IMR-90 (cell line): ENCODE measurements at regions not wholly inside any gene's neighbourhood (a gene's known extent, or its start where the extent isn't known, plus 50 kb on each side); places are given as distances from the start of the nearest gene placed in this dataset.

Source experiments
- ATAC-seq: fragments of 200-7000 bp; cut with Tn5 transposase; 2 replicates; pipeline ENCODE4 v1.9.1; 2020; ENCODE audit warnings: low read depth, mild to moderate bottlenecking, moderate library complexity
- BruUV-seq: library from RNA; stranded (reverse); fragments of 400-500 nt; replicated peaks from 2 replicates; lab custom pipeline; 2021; lab: Mats Ljungman, UMichigan
- CTCF ChIA-PET: fragments of 300-600 bp; formaldehyde crosslinking; extraction: SDS; loops from one replicate; lab custom pipeline; 2021; ENCODE audit warnings: antibody characterized with exemption; lab: Yijun Ruan, JAX
- POLR2A ChIA-PET: fragments of 300-600 bp; sonication (Branson Sonifier 250); formaldehyde crosslinking; loops from one replicate; lab custom pipeline; 2022; ENCODE audit warnings: antibody characterized with exemption; ENCODE audit not compliant: unreplicated experiment; lab: Charles Lee
- DNase-seq: peaks from one replicate; pipeline ENCODE4 v3.0.0; 2013
- H2AFZ ChIP-seq: replicated peaks from 2 replicates; pipeline ENCODE3; 2013; ENCODE audit warnings: low read length, mild to moderate bottlenecking; ENCODE audit not compliant: poor library complexity
- H2AK5ac ChIP-seq: 2 replicates; pipeline ENCODE4 v1.6.1; 2013; ENCODE audit warnings: low read depth, low read length, inconsistent platforms
- H2AK9ac ChIP-seq: replicated peaks from 2 replicates; pipeline ENCODE3; 2013; ENCODE audit warnings: mild to moderate bottlenecking, low read depth, low read length, moderate library complexity; ENCODE audit not compliant: poor library complexity
- H2BK120ac ChIP-seq: 2 replicates; pipeline ENCODE4 v1.6.1; 2013; ENCODE audit warnings: low read depth, low read length, inconsistent platforms
- H2BK15ac ChIP-seq: 3 replicates; pipeline ENCODE4 v1.6.1; 2013; ENCODE audit warnings: low read depth, low read length, inconsistent platforms
- H2BK20ac ChIP-seq: 2 replicates; pipeline ENCODE4 v1.6.1; 2013; ENCODE audit warnings: low read depth, mild to moderate bottlenecking, inconsistent platforms, low read length, moderate library complexity
- H2BK5ac ChIP-seq: 2 replicates; pipeline ENCODE4 v1.6.1; 2013; ENCODE audit warnings: mild to moderate bottlenecking, low read depth, low read length, inconsistent platforms; ENCODE audit not compliant: poor library complexity, severe bottlenecking
- H3K14ac ChIP-seq: replicated peaks from 2 replicates; pipeline ENCODE4 v1.6.1; 2013; ENCODE audit warnings: low read depth, low read length, inconsistent platforms
- H3K18ac ChIP-seq: 2 replicates; pipeline ENCODE4 v1.6.1; 2013; ENCODE audit warnings: low read depth, low read length, control low read depth
- H3K23ac ChIP-seq: 2 replicates; pipeline ENCODE4 v1.6.1; 2013; ENCODE audit warnings: low read depth, low read length, inconsistent platforms
- H3K27ac ChIP-seq: 2 replicates; pipeline ENCODE4 v1.5.1; 2013; ENCODE audit warnings: mild to moderate bottlenecking, control low read depth, low read length; ENCODE audit not compliant: insufficient read depth
- H3K27me3 ChIP-seq: 2 replicates; pipeline ENCODE4 v1.6.1; 2013; ENCODE audit warnings: low read length; ENCODE audit not compliant: control insufficient read depth, insufficient read depth
- H3K36me3 ChIP-seq: 2 replicates; pipeline ENCODE4 v1.6.1; 2013; ENCODE audit warnings: low read length, mixed read lengths; ENCODE audit not compliant: control insufficient read depth, insufficient read depth
- H3K4ac ChIP-seq: 2 replicates; pipeline ENCODE4 v1.6.1; 2013; ENCODE audit warnings: low read depth, low read length, inconsistent platforms
- H3K4me1 ChIP-seq: 2 replicates; pipeline ENCODE4 v1.6.1; 2013; ENCODE audit warnings: low read length, mixed read lengths; ENCODE audit not compliant: control insufficient read depth, insufficient read depth
- H3K4me2 ChIP-seq: 2 replicates; pipeline ENCODE4 v1.6.1; 2013; ENCODE audit warnings: low read depth, mild to moderate bottlenecking, control low read depth, low read length, moderate library complexity
- H3K4me3 ChIP-seq: 2 replicates; pipeline ENCODE4 v1.5.1; 2013; ENCODE audit warnings: low read depth, mild to moderate bottlenecking, control low read depth, low read length, moderate library complexity; ENCODE audit not compliant: insufficient read depth
- H3K56ac ChIP-seq: 2 replicates; pipeline ENCODE4 v1.6.1; 2013; ENCODE audit warnings: low read length, inconsistent platforms; ENCODE audit not compliant: insufficient read depth; ENCODE audit errors: extremely low read depth
- H3K79me1 ChIP-seq, 2 experiments: 2 replicates each; pipeline ENCODE4 v1.6.1; 2013; ENCODE audit warnings: low read length in 2 of 2, inconsistent platforms in 1 of 2, low read depth in 1 of 2
- H3K9ac ChIP-seq: 2 replicates; pipeline ENCODE4 v1.6.1; 2013; ENCODE audit warnings: low read depth, low read length, control low read depth
- H3K9me1 ChIP-seq: 2 replicates; pipeline ENCODE4 v1.6.1; 2013; ENCODE audit warnings: low read length, inconsistent platforms; ENCODE audit not compliant: insufficient read depth
- H3K9me3 ChIP-seq: 2 replicates; pipeline ENCODE4 v1.6.1; 2013; ENCODE audit warnings: low read length; ENCODE audit not compliant: control insufficient read depth, insufficient read depth
- H4K20me1 ChIP-seq: 2 replicates; pipeline ENCODE4 v1.6.1; 2013; ENCODE audit warnings: low read length, inconsistent platforms; ENCODE audit not compliant: insufficient read depth
- H4K5ac ChIP-seq: 2 replicates; pipeline ENCODE4 v1.6.1; 2013; ENCODE audit warnings: mild to moderate bottlenecking, low read depth, low read length, control low read depth
- H4K8ac ChIP-seq, 2 experiments: 2 replicates each; pipeline ENCODE4 v1.6.1; 2013; ENCODE audit warnings: low read depth in 2 of 2, low read length in 2 of 2, control low read depth in 1 of 2, inconsistent platforms in 1 of 2
- H4K91ac ChIP-seq: 2 replicates; pipeline ENCODE4 v1.6.1; 2013; ENCODE audit warnings: low read depth, low read length, inconsistent platforms; ENCODE audit not compliant: insufficient read depth
- BHLHE40 ChIP-seq: fragments of 150-350 bp; IDR thresholded peaks from 2 replicates; pipeline ENCODE4 v1.6.1; 2016; ENCODE audit warnings: mild to moderate bottlenecking, low read depth, low read length
- CEBPB ChIP-seq: IDR thresholded peaks from 2 replicates; pipeline ENCODE4 v1.6.1; 2012; ENCODE audit warnings: low read depth, low read length, improper control_type of control experiment
- ELK1 ChIP-seq: fragments of 150-350 bp; IDR thresholded peaks from 2 replicates; pipeline ENCODE4 v1.6.1; 2016; ENCODE audit warnings: low read depth, mild to moderate bottlenecking, low read length, moderate library complexity, borderline replicate concordance
- MAZ ChIP-seq: IDR thresholded peaks from 2 replicates; pipeline ENCODE4 v1.6.1; 2012; ENCODE audit warnings: low read depth, mild to moderate bottlenecking, low read length, improper control_type of control experiment, moderate library complexity, borderline replicate concordance
- RAD21 ChIP-seq: IDR thresholded peaks from 2 replicates; pipeline ENCODE4 v1.6.1; 2012; ENCODE audit warnings: low read length, improper control_type of control experiment
- RCOR1 ChIP-seq: IDR thresholded peaks from 2 replicates; pipeline ENCODE4 v1.6.1; 2012; ENCODE audit warnings: mild to moderate bottlenecking, low read length, improper control_type of control experiment; ENCODE audit not compliant: insufficient replicate concordance
- USF2 ChIP-seq: fragments of 150-350 bp; IDR thresholded peaks from 2 replicates; pipeline ENCODE4 v1.6.1; 2017; ENCODE audit warnings: mild to moderate bottlenecking, antibody characterized with exemption, low read length, low read depth
- WGBS, 2 experiments: methylation state at CpG; one replicate each; pipeline versions ENCODE4 v1.1.5 to v1.1.7; 2013; ENCODE audit warnings: missing lambda C conversion rate in 2 of 2; ENCODE audit not compliant: insufficient read length in 1 of 2; ENCODE audit errors: extremely low coverage in 2 of 2; 5-methylcytosine and 5-hydroxymethylcytosine counted together
- dilution Hi-C: fragments of 300-500 bp; cut with HindIII; formaldehyde crosslinking; loops from one replicate; pipeline ENCODE4 v1.14.3; 2018; ENCODE audit warnings: low sequenced_read_pairs; ENCODE audit not compliant: unreplicated experiment
- in situ Hi-C: fragments of 300-500 bp; cut with MboI; formaldehyde crosslinking; loops from 3 replicates; pipeline ENCODE4 v1.14.3; 2019; ENCODE audit warnings: low sequenced_read_pairs, inconsistent platforms, mixed read lengths
- intact Hi-C: fragments of 100-400 bp; cut with micrococcal nuclease; formaldehyde crosslinking; loops from 2 replicates; pipeline ENCODE4 v1.10.0; 2022

GRCh38 chr1:228852511-228853088, 117.3 kb downstream of the RHOU start:
- H3K14ac ChIP-seq: no peak overlapping the region; the same call in 1 of the 2 replicates
- H3K4ac ChIP-seq: peak overlapping the region; percentile 43; the same call in 1 of the 2 replicates
- H4K8ac ChIP-seq: no peak overlapping the region
- H2BK20ac ChIP-seq: no peak overlapping the region
- WGBS, 2 experiments: 80% methylated on average over 1 of the region's 3 CpGs; no CpG with 5 or more reads in 1 of the 2 experiments
- DNase-seq: no peak
- ChIA-PET CTCF (no interaction called here), POLR2A (no interaction called here)
- ATAC-seq: no peak
- H3K27me3 ChIP-seq: no peaks in the 10 kb centered on the region
- H3K18ac ChIP-seq: no peak overlapping the region
- H2AFZ ChIP-seq: peak overlapping the region; percentile 23
- H3K9me3 ChIP-seq: no peaks in the 10 kb centered on the region
- no peaks in the 10 kb centered on the region for H3K79me1 ChIP-seq
- peak overlapping the region; percentile 15; the same call in 1 of the 2 replicates for H2AK5ac ChIP-seq
- in situ Hi-C loops (no loop called here), intact Hi-C loops (no loop called here), dilution Hi-C loops (no loop called here)
- H3K56ac ChIP-seq: no peak overlapping the region
- H2BK5ac ChIP-seq: no peak overlapping the region
- no peak overlapping the region for H3K9ac ChIP-seq
- BruUV-seq: no TSS peak
- no peak overlapping the region for H3K27ac ChIP-seq
- H2BK120ac ChIP-seq: no peak overlapping the region
- H3K4me1 ChIP-seq: peaks cover 5% of the 10 kb centered on the region; the same call in 1 of the 2 replicates
- no peaks in the 10 kb centered on the region for H3K36me3 ChIP-seq
- H4K20me1 ChIP-seq: no peaks in the 10 kb centered on the region
- no peak overlapping the region for H3K4me2 ChIP-seq
- TF ChIP-seq MAZ: no peak
- no peak for TF ChIP-seq CEBPB
- no peak for TF ChIP-seq USF2
- no peak for TF ChIP-seq BHLHE40
- TF ChIP-seq ELK1: no peak
- no peak for TF ChIP-seq RCOR1
- TF ChIP-seq RAD21: no peak
- H3K23ac ChIP-seq: no peak overlapping the region
- no peak overlapping the region for H3K4me3 ChIP-seq
- no peak overlapping the region for H4K91ac ChIP-seq
- no peak overlapping the region for H4K5ac ChIP-seq
- 0 out of 2 replicates have a peak, but pooled peaks cover 6% of the 10 kb centered on the region for H3K9me1 ChIP-seq
- H2AK9ac ChIP-seq: no peak overlapping the region
- H2BK15ac ChIP-seq: no peak overlapping the region
